ENCODE measurements at regions not wholly inside any gene's neighbourhood (a gene's known extent, or its start where the extent isn't known, plus 50 kb on each side); places are given as distances from the start of the nearest gene placed in this dataset.

GRCh38 chr2:65868177-65868576 is 435.8 kb upstream of the SPRED2 start:
- no peak for TF ChIP-seq CTCF (IDR thresholded peaks at IDR 0.05; ENCODE audit: control insufficient read depth, insufficient read depth, low read depth, low read length, missing control alignments)
- no peak overlapping the region for H3K4me3 ChIP-seq (ENCODE audit: control insufficient read depth, low read depth, low read length)
- DNase-seq (ENCODE audit: low read depth): no peak

DNA sequence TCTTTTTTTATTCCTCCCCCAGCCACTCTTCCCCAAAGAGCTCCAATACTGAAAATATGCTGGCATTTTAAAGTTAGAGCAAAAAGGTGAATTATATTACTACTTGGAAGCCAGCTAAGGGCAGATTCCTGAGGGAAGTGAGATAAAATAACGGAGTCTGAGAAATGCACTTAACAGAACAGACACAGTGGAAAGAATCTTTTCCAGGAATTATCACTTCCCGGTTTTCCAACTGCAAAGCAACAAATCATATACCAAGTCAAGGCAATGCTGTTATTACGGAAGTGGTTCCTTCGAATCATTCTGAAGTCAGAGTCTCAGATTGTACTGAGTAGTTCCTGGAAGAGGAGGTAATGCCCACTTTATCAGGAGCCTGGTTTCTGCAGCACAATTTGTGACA is 435.0 kb upstream of the SPRED2 start:
- no peak for TF ChIP-seq CTCF (IDR thresholded peaks at IDR 0.05; ENCODE audit: control insufficient read depth, insufficient read depth, low read depth, low read length, missing control alignments)
- no peak overlapping the region for H3K4me3 ChIP-seq (ENCODE audit: control insufficient read depth, low read depth, low read length)
- no peak for DNase-seq (ENCODE audit: low read depth)

DNA sequence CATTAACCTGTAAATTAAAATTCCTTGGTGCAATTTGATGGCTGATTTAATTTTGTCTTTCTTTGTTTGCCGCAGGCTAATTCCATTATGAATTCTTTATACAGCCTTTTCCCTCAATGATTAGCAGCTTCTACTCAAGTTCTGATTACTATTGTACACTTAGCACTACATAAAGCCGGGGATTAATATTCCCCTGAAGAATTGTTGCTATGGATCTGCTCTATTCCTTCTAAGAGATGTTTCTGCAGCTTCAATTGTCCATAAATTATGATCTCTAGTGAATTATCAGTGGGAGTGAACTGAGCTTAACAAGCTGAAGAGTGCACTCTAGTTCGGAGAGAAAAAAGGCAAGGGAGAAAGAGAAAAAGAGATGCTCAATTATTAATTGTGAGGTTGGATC is 433.7 kb upstream of the SPRED2 start:
- DNase-seq (ENCODE audit: low read depth): no peak
- TF ChIP-seq CTCF (IDR thresholded peaks at IDR 0.05; ENCODE audit: control insufficient read depth, insufficient read depth, low read depth, low read length, missing control alignments): no peak
- H3K4me3 ChIP-seq (ENCODE audit: control insufficient read depth, low read depth, low read length): no peak overlapping the region

- no peak overlapping the region for H3K4me3 ChIP-seq (ENCODE audit: control insufficient read depth, low read depth, low read length)
- no peak for TF ChIP-seq CTCF (IDR thresholded peaks at IDR 0.05; ENCODE audit: control insufficient read depth, insufficient read depth, low read depth, low read length, missing control alignments)
- no peak for DNase-seq (ENCODE audit: low read depth)
These were observed 432.2 kb upstream of the SPRED2 start for GRCh38 chr2:65864619-65865018.

GRCh38 chr2:65863713-65864112 is 431.3 kb upstream of the SPRED2 start:
- no peak overlapping the region for H3K4me3 ChIP-seq (ENCODE audit: control insufficient read depth, low read depth, low read length)
- no peak for TF ChIP-seq CTCF (IDR thresholded peaks at IDR 0.05; ENCODE audit: control insufficient read depth, insufficient read depth, low read depth, low read length, missing control alignments)

DNA sequence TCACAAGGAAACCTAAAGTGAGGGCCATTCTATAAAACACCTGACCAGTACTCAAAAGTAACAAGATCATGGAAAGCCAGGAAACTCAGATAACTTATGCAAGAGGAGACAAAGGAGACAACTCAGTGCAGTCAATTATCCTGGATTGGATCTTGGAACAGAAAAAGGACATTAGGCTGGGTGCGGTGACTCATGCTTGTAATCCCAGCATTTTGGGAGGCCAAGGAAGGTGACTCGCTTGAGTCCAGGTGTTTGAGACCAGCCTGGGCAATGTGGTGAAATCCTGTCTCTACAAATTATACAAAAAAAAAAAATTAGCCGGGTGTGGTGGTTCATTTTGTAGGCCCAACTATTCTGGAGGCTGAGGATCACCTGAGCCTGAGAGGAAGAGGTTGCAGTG is 424.5 kb upstream of the SPRED2 start:
- no peak for DNase-seq (ENCODE audit: low read depth)
- no peak for TF ChIP-seq CTCF (IDR thresholded peaks at IDR 0.05; ENCODE audit: control insufficient read depth, insufficient read depth, low read depth, low read length, missing control alignments)
- H3K4me3 ChIP-seq (ENCODE audit: control insufficient read depth, low read depth, low read length): no peak overlapping the region

More at GRCh38 chr2:65863713-65864112, 431.3 kb upstream of the SPRED2 start:
- DNase-seq (ENCODE audit: low read depth): no peak

DNA sequence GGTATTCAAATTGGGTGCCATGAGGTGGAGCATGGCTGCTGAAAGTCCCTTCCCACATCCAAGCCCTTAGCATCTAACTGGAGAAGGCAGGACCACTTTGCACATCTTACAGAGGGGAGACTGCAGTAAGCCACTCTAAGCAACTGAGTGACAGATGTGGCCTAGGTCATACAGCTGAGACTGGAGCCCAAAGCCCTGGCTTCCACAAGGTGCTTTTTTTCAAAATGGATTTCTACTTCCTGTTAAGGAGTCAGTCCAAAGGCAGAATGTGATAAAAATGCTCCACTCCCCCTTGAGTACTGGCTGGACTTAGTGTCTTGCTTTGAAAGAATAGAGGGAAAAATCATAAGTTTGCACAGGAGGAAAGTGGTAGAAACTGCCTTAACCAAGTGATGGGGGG is 424.0 kb upstream of the SPRED2 start:
- DNase-seq (ENCODE audit: low read depth): no peak
- H3K4me3 ChIP-seq (ENCODE audit: control insufficient read depth, low read depth, low read length): no peak overlapping the region
- no peak for TF ChIP-seq CTCF (IDR thresholded peaks at IDR 0.05; ENCODE audit: control insufficient read depth, insufficient read depth, low read depth, low read length, missing control alignments)
